ENCODE measurements at regions not wholly inside any gene's neighbourhood (a gene's known extent, or its start where the extent isn't known, plus 50 kb on each side); places are given as distances from the start of the nearest gene placed in this dataset.

GRCh38 chr12:58252914-58253313, 311.5 kb downstream of the ATP23 start:
- no peak overlapping the region for H3K4me2 ChIP-seq (ENCODE audit: low read length)
- H3K79me2 ChIP-seq (ENCODE audit: control insufficient read depth, low read length), result no peaks in the 10 kb centered on the region
- no peaks in the 10 kb centered on the region for H4K20me1 ChIP-seq (ENCODE audit: control insufficient read depth, insufficient read depth, low read depth, low read length)
- H3K36me3 ChIP-seq (ENCODE audit: control insufficient read depth, low read length), result no peaks in the 10 kb centered on the region
- no peaks in the 10 kb centered on the region for H3K27me3 ChIP-seq (ENCODE audit: control insufficient read depth, low read length)
- no peaks in the 10 kb centered on the region for H3F3A ChIP-seq (ENCODE audit: control insufficient read depth, insufficient read depth)
- H3K4me1 ChIP-seq (ENCODE audit: control insufficient read depth, low read length), result no peaks in the 10 kb centered on the region
- H3K27ac ChIP-seq (ENCODE audit: low read depth, low read length), result no peak overlapping the region
- no peaks in the 10 kb centered on the region for H3K9me2 ChIP-seq (replicated peaks; ENCODE audit: control insufficient read depth, low read length)
- H3K4me3 ChIP-seq (ENCODE audit: low read length), result no peak overlapping the region
- no peak for TF ChIP-seq CTCF (IDR thresholded peaks at IDR 0.05; ENCODE audit: low read depth, low read length, poor library complexity, severe bottlenecking)
- no peak for TF ChIP-seq EZH2phosphoT487 (IDR thresholded peaks at IDR 0.05; ENCODE audit: borderline replicate concordance, low read length)
- H3K9me3 ChIP-seq (ENCODE audit: control insufficient read depth, insufficient read depth, low read length), result no peaks in the 10 kb centered on the region

GRCh38 chr12:58253663-58254062, 312.3 kb downstream of the ATP23 start:
- H3F3A ChIP-seq (ENCODE audit: control insufficient read depth, insufficient read depth), result no peaks in the 10 kb centered on the region
- H4K20me1 ChIP-seq (ENCODE audit: control insufficient read depth, insufficient read depth, low read depth, low read length), result no peaks in the 10 kb centered on the region
- no peaks in the 10 kb centered on the region for H3K9me2 ChIP-seq (replicated peaks; ENCODE audit: control insufficient read depth, low read length)
- H3K4me3 ChIP-seq (ENCODE audit: low read length), result no peak overlapping the region
- no peaks in the 10 kb centered on the region for H3K4me1 ChIP-seq (ENCODE audit: control insufficient read depth, low read length)
- H3K79me2 ChIP-seq (ENCODE audit: control insufficient read depth, low read length), result no peaks in the 10 kb centered on the region
- H3K27me3 ChIP-seq (ENCODE audit: control insufficient read depth, low read length), result no peaks in the 10 kb centered on the region
- H3K4me2 ChIP-seq (ENCODE audit: low read length), result no peak overlapping the region
- no peaks in the 10 kb centered on the region for H3K9me3 ChIP-seq (ENCODE audit: control insufficient read depth, insufficient read depth, low read length)
- H3K36me3 ChIP-seq (ENCODE audit: control insufficient read depth, low read length), result no peaks in the 10 kb centered on the region
- H3K27ac ChIP-seq (ENCODE audit: low read depth, low read length), result no peak overlapping the region
- TF ChIP-seq CTCF (IDR thresholded peaks at IDR 0.05; ENCODE audit: low read depth, low read length, poor library complexity, severe bottlenecking), result no peak

- Histone ChIP-seq H3K9me3 (ENCODE audit: control insufficient read depth, insufficient read depth, low read length) (no peaks in the 10 kb centered on the region), H3K4me1 (ENCODE audit: control insufficient read depth, low read length) (no peaks in the 10 kb centered on the region), H3K27me3 (ENCODE audit: control insufficient read depth, low read length) (no peaks in the 10 kb centered on the region), H3K79me2 (ENCODE audit: control insufficient read depth, low read length) (no peaks in the 10 kb centered on the region), H3K4me2 (ENCODE audit: low read length) (no peak overlapping the region), H4K20me1 (ENCODE audit: control insufficient read depth, insufficient read depth, low read depth, low read length) (no peaks in the 10 kb centered on the region), H3K27ac (ENCODE audit: low read depth, low read length) (no peak overlapping the region), H3K4me3 (ENCODE audit: low read length) (no peak overlapping the region), H3F3A (ENCODE audit: control insufficient read depth, insufficient read depth) (no peaks in the 10 kb centered on the region), H3K9me2 (replicated peaks; ENCODE audit: control insufficient read depth, low read length) (no peaks in the 10 kb centered on the region), H3K36me3 (ENCODE audit: control insufficient read depth, low read length) (no peaks in the 10 kb centered on the region)
- TF ChIP-seq EZH2phosphoT487 (IDR thresholded peaks at IDR 0.05; ENCODE audit: borderline replicate concordance, low read length) (no peak), CTCF (IDR thresholded peaks at IDR 0.05; ENCODE audit: low read depth, low read length, poor library complexity, severe bottlenecking) (no peak)
These were observed 313.2 kb downstream of the ATP23 start for GRCh38 chr12:58254463-58255100.

Data from DOHH2 (cell line).